A549 (cell line): ENCODE measurements at regions not wholly inside any gene's neighbourhood (a gene's known extent, or its start where the extent isn't known, plus 50 kb on each side); places are given as distances from the start of the nearest gene placed in this dataset.

Source experiments
- ATAC-seq, 2 experiments: fragments of 200-7000 bp in 1 of 2; fragments of >200 bp in 1 of 2; cut with Nextera tagmentation in 1 of 2; cut with Tn5 transposase in 1 of 2; 3 replicates each; pipeline versions ENCODE4 v1.8.0 to v1.9.1; 2018 to 2020; ENCODE audit warnings: mild to moderate bottlenecking in 1 of 2, moderate library complexity in 1 of 2
- CTCF ChIA-PET: fragments of 300-600 bp; sonication (Branson Sonifier 250); formaldehyde crosslinking; extraction: SDS; loops from one replicate; lab custom pipeline; 2021; ENCODE audit warnings: antibody characterized with exemption, inconsistent platforms; lab: Yijun Ruan, JAX
- POLR2A ChIA-PET: fragments of 350-600 bp; formaldehyde crosslinking; extraction: SDS; loops from one replicate; lab custom pipeline; 2021; ENCODE audit warnings: antibody characterized with exemption, inconsistent platforms; lab: Yijun Ruan, JAX
- DNase-seq, 2 experiments: peaks; one replicate each; pipeline versions ENCODE4 v3.0.0 to v3.0.0-alpha.2; 2011 to 2016; ENCODE audit warnings: low read depth in 1 of 2, low spot score in 1 of 2
- FAIRE-seq: peaks from 2 replicates; lab custom pipeline; 2011; peaks lifted over from hg19 to GRCh38; lab: Jason Lieb, UNC
- H3K27ac ChIP-seq, 2 experiments: fragments of >200 bp; sonication (Bioruptor Twin); formaldehyde crosslinking; 3 replicates each; pipeline ENCODE4 v1.5.1; 2016 to 2017
- H3K4me1 ChIP-seq: fragments of >200 bp; sonication (Bioruptor Twin); formaldehyde crosslinking; 3 replicates; pipeline ENCODE4 v1.6.1; 2016
- H3K4me2 ChIP-seq: fragments of >200 bp; sonication (Bioruptor Twin); formaldehyde crosslinking; 3 replicates; pipeline ENCODE4 v1.6.1; 2016
- H3K4me3 ChIP-seq: fragments of >200 bp; sonication (Bioruptor Twin); formaldehyde crosslinking; 3 replicates; pipeline ENCODE4 v1.5.1; 2016
- H3K9me3 ChIP-seq: fragments of >200 bp; sonication (Bioruptor Twin); formaldehyde crosslinking; 3 replicates; pipeline ENCODE4 v1.6.1; 2016
- BCL3 ChIP-seq: fragments of >200 bp; sonication (Bioruptor Twin); formaldehyde crosslinking; IDR thresholded peaks from 3 replicates; pipeline ENCODE4 v1.6.1; 2016
- CBX2 ChIP-seq: fragments of 200-600 bp; sonication (generic); IDR thresholded peaks from 2 replicates; pipeline ENCODE4 v1.6.1; 2016; ENCODE audit warnings: low read depth, mild to moderate bottlenecking, borderline replicate concordance
- CBX8 ChIP-seq: fragments of 200-600 bp; sonication (generic); IDR thresholded peaks from 2 replicates; pipeline ENCODE4 v1.6.1; 2016
- CEBPB ChIP-seq, 2 experiments: fragments of >200 bp in 1 of 2; sonication (Bioruptor Twin) in 1 of 2; formaldehyde crosslinking in 1 of 2; IDR thresholded peaks; 2 replicates each; pipeline ENCODE4 v1.6.1; 2012 to 2016
- CHD2 ChIP-seq: fragments of 150-350 bp; IDR thresholded peaks from 2 replicates; pipeline ENCODE4 v1.6.1; 2014; ENCODE audit warnings: low read length; ENCODE audit not compliant: partially characterized antibody
- EHMT2 ChIP-seq: fragments of 200-600 bp; sonication (generic); IDR thresholded peaks from 2 replicates; pipeline ENCODE4 v1.6.1; 2016; ENCODE audit warnings: antibody characterized with exemption, low read depth, mild to moderate bottlenecking, moderate library complexity
- ELK1 ChIP-seq: fragments of 150-350 bp; IDR thresholded peaks from 2 replicates; pipeline ENCODE4 v1.6.1; 2014; ENCODE audit warnings: low read depth, mild to moderate bottlenecking, low read length
- HOXA7 ChIP-seq: fragments of 250-450 bp; sonication (Bioruptor Pico); IDR thresholded peaks from 2 replicates; pipeline ENCODE4 v1.5.0; 2020; ENCODE audit warnings: mild to moderate bottlenecking, moderate library complexity
- JUN ChIP-seq, 2 experiments: fragments of >200 bp; sonication (Bioruptor Twin); formaldehyde crosslinking; IDR thresholded peaks; 2 replicates in 1 of 2; 3 replicates in 1 of 2; pipeline ENCODE4 v1.6.1; 2016 to 2017
- JUNB ChIP-seq: fragments of >200 bp; sonication (Bioruptor Twin); formaldehyde crosslinking; IDR thresholded peaks from 2 replicates; pipeline ENCODE4 v1.6.1; 2016
- KDM1A ChIP-seq: fragments of 200-600 bp; sonication (generic); IDR thresholded peaks from 2 replicates; pipeline ENCODE4 v1.6.1; 2016; ENCODE audit warnings: low read depth, mild to moderate bottlenecking
- MAZ ChIP-seq: fragments of 150-350 bp; IDR thresholded peaks from 2 replicates; pipeline ENCODE4 v1.6.1; 2014; ENCODE audit warnings: antibody characterized with exemption, low read depth, low read length, borderline replicate concordance
- MYC ChIP-seq: IDR thresholded peaks from 2 replicates; pipeline ENCODE4 v1.6.1; 2012; ENCODE audit warnings: mild to moderate bottlenecking, inconsistent platforms, low read length, improper control_type of control experiment, borderline replicate concordance
- NFE2L2 ChIP-seq: fragments of 150-350 bp; conservative IDR thresholded peaks from 2 replicates; pipeline ENCODE4 v1.6.1; 2014; ENCODE audit warnings: low read length
- PHF8 ChIP-seq: fragments of 200-600 bp; sonication (generic); IDR thresholded peaks from 2 replicates; pipeline ENCODE4 v1.6.1; 2016; ENCODE audit warnings: low read depth, mild to moderate bottlenecking, antibody characterized with exemption, moderate library complexity, borderline replicate concordance
- POLR2A ChIP-seq: IDR thresholded peaks from 2 replicates; pipeline ENCODE4 v1.6.1; 2012; ENCODE audit warnings: mild to moderate bottlenecking, low read length
- POLR2AphosphoS2 ChIP-seq: conservative IDR thresholded peaks from 2 replicates; pipeline ENCODE4 v1.6.1; 2012; ENCODE audit warnings: low read length, improper control_type of control experiment, inconsistent platforms
- RARB ChIP-seq: fragments of 250-450 bp; sonication (Bioruptor Pico); IDR thresholded peaks from 2 replicates; pipeline ENCODE4 v1.8.0; 2021; ENCODE audit warnings: mild to moderate bottlenecking, moderate library complexity
- RCOR1 ChIP-seq: fragments of 150-350 bp; IDR thresholded peaks from 2 replicates; pipeline ENCODE4 v1.6.1; 2014; ENCODE audit warnings: antibody characterized with exemption, low read length, low read depth
- RFX5 ChIP-seq: fragments of 450-650 bp; IDR thresholded peaks from 2 replicates; pipeline ENCODE4 v1.7.1; 2014; ENCODE audit warnings: antibody characterized with exemption, mild to moderate bottlenecking, moderate library complexity
- SREBF2 ChIP-seq: fragments of 450-650 bp; IDR thresholded peaks from 2 replicates; pipeline ENCODE4 v1.6.1; 2014; ENCODE audit warnings: mild to moderate bottlenecking, moderate library complexity
- ZC3H11A ChIP-seq: fragments of 450-650 bp; IDR thresholded peaks from 2 replicates; pipeline ENCODE4 v1.6.1; 2014; ENCODE audit warnings: antibody characterized with exemption, mild to moderate bottlenecking
- ZNF302 ChIP-seq: fragments of 250-450 bp; sonication (Bioruptor Pico); IDR thresholded peaks from 2 replicates; pipeline ENCODE4 v1.9.0; 2021; ENCODE audit warnings: inconsistent platforms, mild to moderate bottlenecking, moderate library complexity
- ZSCAN20 ChIP-seq: fragments of 250-450 bp; sonication (Bioruptor Pico); IDR thresholded peaks from 2 replicates; pipeline ENCODE4 v1.8.0; 2022; ENCODE audit warnings: mild to moderate bottlenecking, moderate library complexity
- WGBS: methylation state at CpG from one replicate; pipeline ENCODE4 v1.1.6; 2017; ENCODE audit errors: missing lambda C conversion rate; 5-methylcytosine and 5-hydroxymethylcytosine counted together
- TF ChIP-seq, protein P1 (sequence below): IDR thresholded peaks from 2 replicates; pipeline ENCODE4 v1.6.1; 2012
- TF ChIP-seq, protein P2 (sequence below): IDR thresholded peaks from 2 replicates; pipeline ENCODE4 v1.6.1; 2012
- TF ChIP-seq, protein P3 (sequence below): fragments of 250-450 bp; sonication (Bioruptor Pico); IDR thresholded peaks from 2 replicates; pipeline ENCODE4 v1.5.0; 2021; ENCODE audit warnings: mild to moderate bottlenecking, moderate library complexity, borderline replicate concordance
- TF ChIP-seq, protein P4 (sequence below): IDR thresholded peaks from 2 replicates; pipeline ENCODE4 v1.6.1; 2012; ENCODE audit warnings: low read depth, borderline replicate concordance

GRCh38 chr13:80047406-80047805 lies 293.5 kb downstream of the SPRY2 start (continued):
- TF ChIP-seq, protein P1, sequence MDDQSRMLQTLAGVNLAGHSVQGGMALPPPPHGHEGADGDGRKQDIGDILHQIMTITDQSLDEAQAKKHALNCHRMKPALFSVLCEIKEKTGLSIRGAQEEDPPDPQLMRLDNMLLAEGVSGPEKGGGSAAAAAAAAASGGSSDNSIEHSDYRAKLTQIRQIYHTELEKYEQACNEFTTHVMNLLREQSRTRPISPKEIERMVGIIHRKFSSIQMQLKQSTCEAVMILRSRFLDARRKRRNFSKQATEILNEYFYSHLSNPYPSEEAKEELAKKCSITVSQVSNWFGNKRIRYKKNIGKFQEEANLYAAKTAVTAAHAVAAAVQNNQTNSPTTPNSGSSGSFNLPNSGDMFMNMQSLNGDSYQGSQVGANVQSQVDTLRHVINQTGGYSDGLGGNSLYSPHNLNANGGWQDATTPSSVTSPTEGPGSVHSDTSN: no peak
- no peak for TF ChIP-seq RCOR1
- TF ChIP-seq JUNB: no peak
- no peak for TF ChIP-seq ZC3H11A
- no peak for TF ChIP-seq HOXA7
- no peak for TF ChIP-seq MAZ
- TF ChIP-seq, all 56 proteins: peak for 0

- H3K4me1 ChIP-seq: peaks cover 34% of the 10 kb centered on the region
- H3K9me3 ChIP-seq: no peaks in the 10 kb centered on the region
- under 1% methylated on average over 4 of the region's 4 CpGs for WGBS
- H3K4me2 ChIP-seq: peak overlapping the region; percentile 73
- DNase-seq: no peak
- peak in 1 of 2 experiments; percentile 1; a peak in 1 of 4 replicates for TF ChIP-seq CEBPB (IDR thresholded peaks at IDR 0.05)
- TF ChIP-seq RCOR1: no peak
- TF ChIP-seq CHD2: no peak
- 0 out of 3 replicates have a peak, but pooled peaks have one; percentile 7 for TF ChIP-seq BCL3
- no peak for TF ChIP-seq NFE2L2
- no peak for TF ChIP-seq RFX5
- TF ChIP-seq, protein P1: no peak
- TF ChIP-seq EHMT2: no peak
- TF ChIP-seq, protein P2, sequence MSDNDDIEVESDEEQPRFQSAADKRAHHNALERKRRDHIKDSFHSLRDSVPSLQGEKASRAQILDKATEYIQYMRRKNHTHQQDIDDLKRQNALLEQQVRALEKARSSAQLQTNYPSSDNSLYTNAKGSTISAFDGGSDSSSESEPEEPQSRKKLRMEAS: 0 out of 2 replicates have a peak, but pooled peaks have one; percentile 2
- no peak for TF ChIP-seq RARB
- TF ChIP-seq ZSCAN20: no peak
- TF ChIP-seq KDM1A: no peak
- TF ChIP-seq, protein P3, sequence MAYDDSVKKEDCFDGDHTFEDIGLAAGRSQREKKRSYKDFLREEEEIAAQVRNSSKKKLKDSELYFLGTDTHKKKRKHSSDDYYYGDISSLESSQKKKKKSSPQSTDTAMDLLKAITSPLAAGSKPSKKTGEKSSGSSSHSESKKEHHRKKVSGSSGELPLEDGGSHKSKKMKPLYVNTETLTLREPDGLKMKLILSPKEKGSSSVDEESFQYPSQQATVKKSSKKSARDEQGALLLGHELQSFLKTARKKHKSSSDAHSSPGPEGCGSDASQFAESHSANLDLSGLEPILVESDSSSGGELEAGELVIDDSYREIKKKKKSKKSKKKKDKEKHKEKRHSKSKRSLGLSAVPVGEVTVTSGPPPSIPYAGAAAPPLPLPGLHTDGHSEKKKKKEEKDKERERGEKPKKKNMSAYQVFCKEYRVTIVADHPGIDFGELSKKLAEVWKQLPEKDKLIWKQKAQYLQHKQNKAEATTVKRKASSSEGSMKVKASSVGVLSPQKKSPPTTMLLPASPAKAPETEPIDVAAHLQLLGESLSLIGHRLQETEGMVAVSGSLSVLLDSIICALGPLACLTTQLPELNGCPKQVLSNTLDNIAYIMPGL: no peak
- no peak for TF ChIP-seq CBX8
- no peak for TF ChIP-seq SREBF2
- no peak for TF ChIP-seq CBX2
- TF ChIP-seq POLR2AphosphoS2: no peak
- TF ChIP-seq, protein P4, sequence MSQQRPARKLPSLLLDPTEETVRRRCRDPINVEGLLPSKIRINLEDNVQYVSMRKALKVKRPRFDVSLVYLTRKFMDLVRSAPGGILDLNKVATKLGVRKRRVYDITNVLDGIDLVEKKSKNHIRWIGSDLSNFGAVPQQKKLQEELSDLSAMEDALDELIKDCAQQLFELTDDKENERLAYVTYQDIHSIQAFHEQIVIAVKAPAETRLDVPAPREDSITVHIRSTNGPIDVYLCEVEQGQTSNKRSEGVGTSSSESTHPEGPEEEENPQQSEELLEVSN: no peak
- TF ChIP-seq MYC: no peak
- no peak; a peak in 4 of 5 replicates for TF ChIP-seq JUN (IDR thresholded peaks at IDR 0.05)
- no peak for TF ChIP-seq PHF8
- no peak for TF ChIP-seq POLR2A
- 0 out of 2 replicates have a peak, but pooled peaks have one; percentile 58 for TF ChIP-seq JUNB
- no peak for TF ChIP-seq ZNF302 (CRISPR knock-in tag)
- no peak for TF ChIP-seq ELK1
- H3K4me3 ChIP-seq: peak overlapping the region; percentile 21; the same call in 2 of the 3 replicates
- POLR2A ChIA-PET: interaction anchor here (1.9 kb wide), 1 partner anchor 300 kb away, joined by 6 read pairs; the partner anchor contains the start of gene SPRY2
- H3K27ac ChIP-seq: peak overlapping the region; percentile 70 to 79
- no peak for FAIRE-seq
- peak in 1 of 2 experiments; percentile 70; a peak in 2 of 6 replicates for ATAC-seq
- CTCF ChIA-PET: interaction anchor here (1.0 kb wide), 1 partner anchor 10 kb away, joined by 3 read pairs; no protein-coding TSS in a partner anchor
These were observed 300.0 kb downstream of the SPRY2 start for GRCh38 chr13:80040981-80041317.
